GM19025 (cell line): ENCODE measurements at regions not wholly inside any gene's neighbourhood (a gene's known extent, or its start where the extent isn't known, plus 50 kb on each side); places are given as distances from the start of the nearest gene placed in this dataset.
"Not testable (repeated sequence)": the region's sequence is repeated elsewhere in the genome, so short reads cannot be mapped to it uniquely, and the experiment has no call there.

Experiments
- ATAC-seq: cut with Tn5 transposase; IDR thresholded peaks from one replicate; pipeline ENCODE4 v1.9.1; 2021; ENCODE audit warnings: mild to moderate bottlenecking, low read depth, moderate library complexity; ENCODE audit not compliant: unreplicated experiment

GRCh38 chr12:83996671-83997070 lies 915.9 kb downstream of the SLC6A15 start:
- ATAC-seq, result no peak

- no peak for ATAC-seq
These were observed 927.5 kb downstream of the SLC6A15 start for GRCh38 chr12:83985084-83985483.

GRCh38 chr12:83980398-83980797 lies 932.2 kb downstream of the SLC6A15 start:
- ATAC-seq, result no peak

GRCh38 chr12:83979785-83980184 lies 932.8 kb downstream of the SLC6A15 start:
- ATAC-seq, result no peak

GRCh38 chr12:83971781-83972180 lies 940.8 kb downstream of the SLC6A15 start:
- no peak for ATAC-seq

- ATAC-seq, result no peak
These were observed 951.8 kb downstream of the SLC6A15 start for GRCh38 chr12:83960767-83961166.

GRCh38 chr12:83958997-83959396 lies 953.6 kb downstream of the SLC6A15 start:
- no peak for ATAC-seq

GRCh38 chr12:83954956-83955601 lies 957.5 kb downstream of the SLC6A15 start:
- no peak for ATAC-seq

- ATAC-seq, result no peak
These were observed 958.4 kb downstream of the SLC6A15 start for GRCh38 chr12:83954071-83954789.

- ATAC-seq, result no peak
These were observed 966.7 kb downstream of the SLC6A15 start for GRCh38 chr12:83945871-83946270.

GRCh38 chr12:83939718-83940117 lies 972.9 kb downstream of the SLC6A15 start:
- no peak for ATAC-seq

- no peak for ATAC-seq
These were observed 979.0 kb downstream of the SLC6A15 start for GRCh38 chr12:83933615-83934014.

GRCh38 chr12:83932011-83932410 lies 980.6 kb downstream of the SLC6A15 start:
- no peak for ATAC-seq

GRCh38 chr12:83931451-83931850 lies 981.1 kb downstream of the SLC6A15 start:
- no peak for ATAC-seq

- not testable (repeated sequence) for ATAC-seq
These were observed 982.8 kb downstream of the SLC6A15 start for GRCh38 chr12:83929792-83930191.

GRCh38 chr12:83920821-83921547 lies 991.6 kb downstream of the SLC6A15 start:
- ATAC-seq, result no peak

GRCh38 chr12:83919081-83919480 lies 993.5 kb downstream of the SLC6A15 start:
- no peak for ATAC-seq

GRCh38 chr12:83904175-83904574 lies 1008.4 kb downstream of the SLC6A15 start:
- no peak for ATAC-seq

GRCh38 chr12:83896416-83896815 lies 1016.2 kb downstream of the SLC6A15 start:
- no peak for ATAC-seq

- no peak for ATAC-seq
These were observed 1019.5 kb downstream of the SLC6A15 start for GRCh38 chr12:83893101-83893500.

- no peak for ATAC-seq
These were observed 1022.9 kb downstream of the SLC6A15 start for GRCh38 chr12:83889745-83890144.
